Body of pancreas (tissue), 4 donors: ENCODE measurements at regions not wholly inside any gene's neighbourhood (a gene's known extent, or its start where the extent isn't known, plus 50 kb on each side); places are given as distances from the start of the nearest gene placed in this dataset.

Experiments
- POLR2A ChIP-seq, 3 donors: fragments of 450-650 bp; IDR thresholded peaks; one replicate each; pipeline ENCODE4 v1.6.1; 2016; ENCODE audit warnings: antibody characterized with exemption in 3 of 3, mild to moderate bottlenecking in 2 of 3
- TF ChIP-seq, protein P1 (sequence below), 7 experiments: fragments of 450-650 bp in 4 of 7; fragments of 200-600 bp in 3 of 7; sonication (generic) in 3 of 7; IDR thresholded peaks; one replicate each; pipeline ENCODE4 v1.5.1; 2016 to 2019; ENCODE audit warnings: antibody characterized with exemption in 7 of 7

GRCh38 chrY:19541475-19542306 is 202.8 kb downstream of the KDM5D start:
- TF ChIP-seq, protein P1, sequence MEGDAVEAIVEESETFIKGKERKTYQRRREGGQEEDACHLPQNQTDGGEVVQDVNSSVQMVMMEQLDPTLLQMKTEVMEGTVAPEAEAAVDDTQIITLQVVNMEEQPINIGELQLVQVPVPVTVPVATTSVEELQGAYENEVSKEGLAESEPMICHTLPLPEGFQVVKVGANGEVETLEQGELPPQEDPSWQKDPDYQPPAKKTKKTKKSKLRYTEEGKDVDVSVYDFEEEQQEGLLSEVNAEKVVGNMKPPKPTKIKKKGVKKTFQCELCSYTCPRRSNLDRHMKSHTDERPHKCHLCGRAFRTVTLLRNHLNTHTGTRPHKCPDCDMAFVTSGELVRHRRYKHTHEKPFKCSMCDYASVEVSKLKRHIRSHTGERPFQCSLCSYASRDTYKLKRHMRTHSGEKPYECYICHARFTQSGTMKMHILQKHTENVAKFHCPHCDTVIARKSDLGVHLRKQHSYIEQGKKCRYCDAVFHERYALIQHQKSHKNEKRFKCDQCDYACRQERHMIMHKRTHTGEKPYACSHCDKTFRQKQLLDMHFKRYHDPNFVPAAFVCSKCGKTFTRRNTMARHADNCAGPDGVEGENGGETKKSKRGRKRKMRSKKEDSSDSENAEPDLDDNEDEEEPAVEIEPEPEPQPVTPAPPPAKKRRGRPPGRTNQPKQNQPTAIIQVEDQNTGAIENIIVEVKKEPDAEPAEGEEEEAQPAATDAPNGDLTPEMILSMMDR (IDR thresholded peaks at IDR 0.05), result no peak
- no peak for TF ChIP-seq POLR2A (IDR thresholded peaks at IDR 0.05)
